Tibial nerve (tissue), 4 donors: ENCODE measurements at regions not wholly inside any gene's neighbourhood (a gene's known extent, or its start where the extent isn't known, plus 50 kb on each side); places are given as distances from the start of the nearest gene placed in this dataset.

Experiments
- EP300 ChIP-seq, 2 donors: sonication (generic); formaldehyde crosslinking; IDR thresholded peaks; one replicate each; pipeline ENCODE4 v1.6.1; 2017; ENCODE audit warnings: antibody characterized with exemption in 2 of 2, mild to moderate bottlenecking in 1 of 2
- POLR2A ChIP-seq, 2 donors: fragments of 450-650 bp; IDR thresholded peaks; one replicate each; pipeline ENCODE4 v1.6.1; 2017; ENCODE audit warnings: antibody characterized with exemption in 2 of 2, mild to moderate bottlenecking in 2 of 2, moderate library complexity in 2 of 2
- TF ChIP-seq, protein P1 (sequence below), 5 experiments: fragments of 200-600 bp in 3 of 5; fragments of 450-650 bp in 2 of 5; sonication (generic) in 3 of 5; IDR thresholded peaks; one replicate each; pipeline ENCODE4 v1.5.1; 2016 to 2019; ENCODE audit warnings: antibody characterized with exemption in 5 of 5, mild to moderate bottlenecking in 3 of 5, moderate library complexity in 2 of 5

DNA sequence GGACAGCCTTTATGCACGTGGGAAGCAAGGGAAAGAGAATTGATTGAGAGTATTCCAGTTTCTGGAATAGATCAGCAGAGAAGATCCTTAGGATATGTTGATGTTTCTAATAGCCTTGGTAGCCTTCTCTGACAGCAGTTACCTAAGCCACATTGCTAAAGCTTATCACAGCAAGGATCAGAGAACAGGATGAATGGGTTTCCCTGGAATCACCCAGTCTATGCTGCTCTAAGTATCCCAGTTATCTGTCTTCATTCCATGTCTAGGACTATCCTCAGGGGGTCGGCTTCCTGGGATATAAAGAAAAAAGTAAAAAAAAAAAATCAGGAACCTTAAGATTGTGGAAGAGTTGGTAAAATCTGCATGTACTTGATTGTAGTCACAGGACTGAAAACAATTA is 352.0 kb upstream of the AKR1E2 start:
- TF ChIP-seq, protein P1, sequence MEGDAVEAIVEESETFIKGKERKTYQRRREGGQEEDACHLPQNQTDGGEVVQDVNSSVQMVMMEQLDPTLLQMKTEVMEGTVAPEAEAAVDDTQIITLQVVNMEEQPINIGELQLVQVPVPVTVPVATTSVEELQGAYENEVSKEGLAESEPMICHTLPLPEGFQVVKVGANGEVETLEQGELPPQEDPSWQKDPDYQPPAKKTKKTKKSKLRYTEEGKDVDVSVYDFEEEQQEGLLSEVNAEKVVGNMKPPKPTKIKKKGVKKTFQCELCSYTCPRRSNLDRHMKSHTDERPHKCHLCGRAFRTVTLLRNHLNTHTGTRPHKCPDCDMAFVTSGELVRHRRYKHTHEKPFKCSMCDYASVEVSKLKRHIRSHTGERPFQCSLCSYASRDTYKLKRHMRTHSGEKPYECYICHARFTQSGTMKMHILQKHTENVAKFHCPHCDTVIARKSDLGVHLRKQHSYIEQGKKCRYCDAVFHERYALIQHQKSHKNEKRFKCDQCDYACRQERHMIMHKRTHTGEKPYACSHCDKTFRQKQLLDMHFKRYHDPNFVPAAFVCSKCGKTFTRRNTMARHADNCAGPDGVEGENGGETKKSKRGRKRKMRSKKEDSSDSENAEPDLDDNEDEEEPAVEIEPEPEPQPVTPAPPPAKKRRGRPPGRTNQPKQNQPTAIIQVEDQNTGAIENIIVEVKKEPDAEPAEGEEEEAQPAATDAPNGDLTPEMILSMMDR (IDR thresholded peaks at IDR 0.05): no peak
- TF ChIP-seq EP300 (IDR thresholded peaks at IDR 0.05): no peak
- no peak for TF ChIP-seq POLR2A (IDR thresholded peaks at IDR 0.05)
